ENCODE measurements at regions not wholly inside any gene's neighbourhood (a gene's known extent, or its start where the extent isn't known, plus 50 kb on each side); places are given as distances from the start of the nearest gene placed in this dataset.

- no peak for DNase-seq
Measured at GRCh38 chr6:18785810-18786490, 398.8 kb downstream of the RNF144B start.

DNA sequence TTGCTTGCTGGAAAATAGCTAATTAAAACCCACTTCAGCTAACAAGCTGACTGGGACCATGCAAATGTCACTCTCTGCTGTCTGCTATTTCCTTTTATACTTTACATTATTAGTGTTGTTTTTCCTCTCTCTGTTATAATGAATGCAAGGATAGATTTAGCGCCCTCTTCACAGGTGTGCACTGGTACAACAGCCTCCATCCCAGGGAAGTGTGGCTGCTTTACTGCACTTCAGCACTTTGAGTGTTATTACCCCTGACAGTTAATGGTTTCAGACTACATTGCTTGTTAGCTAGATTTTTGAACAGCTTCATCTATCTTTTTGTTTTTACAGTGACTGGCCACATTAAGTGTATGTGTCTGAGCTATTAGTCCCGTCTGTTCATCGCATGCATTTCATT, 405.7 kb downstream of the RNF144B start:
- DNase-seq, result no peak

DNA sequence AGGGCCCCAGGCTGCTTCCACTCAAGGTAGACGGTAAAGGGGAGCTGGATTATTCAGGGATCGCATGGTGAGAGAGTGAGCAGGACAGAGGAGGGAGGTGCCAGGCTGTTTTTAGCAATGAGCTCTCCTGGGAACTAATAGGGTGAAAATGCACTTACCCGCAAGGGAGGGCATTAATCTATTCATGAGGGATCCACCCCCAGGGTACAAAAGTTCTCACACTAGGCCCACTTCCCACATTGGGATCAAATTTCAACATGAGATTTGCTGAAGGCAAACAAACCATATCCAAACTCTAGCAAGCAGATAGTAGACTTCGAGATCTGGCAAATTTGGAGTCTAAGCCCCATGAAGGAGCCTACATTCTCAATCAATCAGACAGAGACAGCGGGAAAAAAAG, 408.6 kb downstream of the RNF144B start:
- DNase-seq, result no peak

- DNase-seq, result no peak
Measured at GRCh38 chr6:18820725-18821124, 433.6 kb downstream of the RNF144B start.

- no peak for DNase-seq
Measured at GRCh38 chr6:18823782-18824386, 436.7 kb downstream of the RNF144B start.

- DNase-seq, result no peak
Measured at GRCh38 chr6:18829272-18829870, 442.2 kb downstream of the RNF144B start.

DNA sequence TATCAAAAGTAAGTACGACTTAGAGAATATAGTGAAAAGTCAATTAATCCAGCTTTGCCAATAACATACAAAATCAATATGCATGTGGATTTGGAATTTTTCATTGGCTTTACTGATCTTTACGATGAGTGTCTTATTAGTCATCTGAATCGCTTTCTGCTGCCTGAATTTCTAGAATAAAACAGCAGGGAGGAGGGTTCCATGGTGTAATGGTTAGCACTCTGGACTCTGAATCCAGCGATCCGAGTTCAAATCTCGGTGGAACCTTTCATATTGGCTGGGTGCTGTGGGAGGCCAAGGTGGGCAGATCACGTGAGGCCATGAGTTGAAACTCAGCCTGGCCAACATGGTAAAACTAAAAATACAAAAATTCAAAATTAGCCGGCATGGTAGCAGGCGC, 448.8 kb downstream of the RNF144B start:
- DNase-seq, result no peak

DNA sequence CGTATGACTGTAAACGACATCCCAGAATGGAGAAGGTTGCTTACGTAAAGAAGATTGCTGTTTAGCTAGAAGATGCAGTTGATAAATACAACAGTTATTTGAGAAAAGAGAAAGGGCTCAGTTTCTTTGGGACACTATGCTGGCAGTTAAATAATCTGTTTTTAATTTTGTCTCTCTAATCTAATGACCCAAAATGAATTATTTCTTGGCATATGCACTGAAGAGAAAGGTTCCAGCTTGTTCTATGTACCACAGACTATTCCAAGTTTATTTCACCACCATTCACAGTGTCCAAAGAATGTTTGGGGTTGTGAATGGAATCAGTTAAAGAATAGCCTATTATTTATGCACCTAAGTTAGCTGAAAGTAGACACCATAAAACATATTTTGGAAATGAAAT, 449.9 kb downstream of the RNF144B start:
- no peak for DNase-seq

- DNase-seq, result no peak
Measured at GRCh38 chr6:18842534-18842933, 455.4 kb downstream of the RNF144B start.

DNA sequence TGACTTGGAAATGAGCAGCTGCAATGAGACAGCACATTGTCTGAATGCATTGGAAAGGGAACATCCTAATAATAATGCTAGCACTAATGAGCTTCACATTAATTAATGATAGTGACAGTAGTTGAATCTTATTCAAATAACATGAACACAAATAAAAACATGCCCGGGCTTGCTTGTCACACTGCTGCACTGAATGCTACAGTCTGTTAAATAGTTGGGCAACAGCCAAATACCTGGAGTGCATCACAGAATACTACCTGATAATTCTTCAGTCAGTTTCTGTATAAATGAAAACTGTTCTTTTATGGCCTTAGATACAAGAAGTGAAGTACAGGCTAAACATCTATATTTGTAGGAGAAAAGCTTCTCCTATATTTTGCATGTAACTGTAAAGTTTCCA, 458.7 kb downstream of the RNF144B start:
- DNase-seq, result no peak

GRCh38 chr6:18846327-18846726, 459.2 kb downstream of the RNF144B start:
- DNase-seq, result no peak

DNA sequence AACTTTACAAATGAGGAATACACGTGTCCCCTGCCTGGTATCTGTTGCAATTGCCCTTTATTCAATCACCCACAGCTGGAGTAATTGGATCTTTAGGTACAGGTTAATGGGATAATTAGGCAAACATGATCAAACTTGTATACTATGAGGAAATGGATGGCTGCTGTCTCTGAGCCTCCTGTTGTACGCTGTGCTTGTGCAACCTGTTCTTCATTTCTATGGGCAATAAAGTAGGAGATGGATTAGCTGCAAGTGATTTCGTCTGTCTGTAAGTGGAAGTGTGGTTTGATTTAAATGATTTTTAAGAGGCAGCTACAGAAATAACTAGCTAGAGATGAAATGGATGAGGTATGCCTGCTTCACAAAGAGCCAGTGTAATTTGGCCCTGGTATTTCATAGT, 474.1 kb downstream of the RNF144B start:
- no peak for DNase-seq

GRCh38 chr6:18883268-18883667, 496.1 kb downstream of the RNF144B start:
- DNase-seq, result no peak

DNA sequence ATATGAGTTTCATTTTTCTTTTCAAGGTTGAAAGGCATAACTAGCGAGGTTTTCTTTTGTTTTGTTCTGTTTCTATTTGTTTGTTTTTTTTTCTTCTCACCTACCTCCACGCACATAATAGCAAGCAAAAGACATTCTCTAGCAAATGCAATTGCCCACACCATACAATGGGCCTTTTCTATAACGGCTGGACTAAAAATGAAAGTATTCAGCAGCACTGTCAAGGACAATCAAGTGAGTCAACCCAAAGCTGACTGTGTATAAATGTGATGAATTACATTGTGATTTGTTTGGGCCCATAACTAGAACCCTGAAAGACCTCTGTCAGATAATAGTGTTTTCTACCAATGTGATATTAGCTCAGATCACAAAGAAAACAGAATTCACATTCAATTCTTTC, 496.7 kb downstream of the RNF144B start:
- no peak for DNase-seq

DNA sequence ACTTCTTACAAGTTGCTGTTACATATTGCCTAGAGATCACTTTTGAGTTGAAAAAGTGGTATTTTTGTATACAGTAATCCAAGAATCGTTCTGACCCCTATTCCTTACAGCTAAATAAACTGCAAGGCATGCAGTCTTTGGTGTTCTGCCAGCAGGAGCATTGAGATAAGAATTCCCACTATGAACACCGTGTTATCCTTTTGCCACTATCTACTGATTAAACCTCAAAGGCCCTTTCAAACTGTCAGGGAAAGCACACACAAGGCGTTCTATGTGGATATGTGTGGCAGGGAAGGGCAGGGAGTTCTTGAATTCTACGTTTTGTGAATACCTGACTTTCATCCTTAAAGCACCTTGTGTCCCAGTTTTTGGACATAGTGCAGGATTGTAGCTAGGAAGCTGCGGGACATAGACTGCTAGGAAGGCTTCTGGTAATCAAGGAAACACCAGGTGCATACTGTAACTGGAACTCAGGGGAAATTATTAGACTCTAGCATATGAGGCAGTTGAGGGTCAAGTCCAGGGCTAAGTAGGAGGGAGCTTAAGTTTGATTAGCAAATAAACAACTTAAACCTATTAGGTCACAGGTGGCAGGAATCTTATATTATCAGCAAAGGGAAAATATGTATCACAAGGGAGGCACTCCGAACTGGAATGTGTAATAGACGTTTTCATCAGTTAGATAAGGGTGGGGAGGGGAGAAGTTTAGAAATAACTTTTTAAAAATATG, 506.6 kb downstream of the RNF144B start:
- no peak for DNase-seq

- no peak for DNase-seq
Measured at GRCh38 chr6:18897350-18897749, 510.2 kb downstream of the RNF144B start.

- DNase-seq, result no peak
Measured at GRCh38 chr6:18904681-18905080, 517.5 kb downstream of the RNF144B start.

GRCh38 chr6:18920701-18921100, 533.6 kb downstream of the RNF144B start:
- DNase-seq, result no peak

GRCh38 chr6:18931086-18931485, 543.9 kb downstream of the RNF144B start:
- no peak for DNase-seq

GRCh38 chr6:18958146-18958545, 571.0 kb downstream of the RNF144B start:
- no peak for DNase-seq

GRCh38 chr6:18961566-18961965, 574.4 kb downstream of the RNF144B start:
- no peak for DNase-seq

GRCh38 chr6:18962361-18962905, 575.3 kb downstream of the RNF144B start:
- DNase-seq, result no peak

GRCh38 chr6:18963439-18963838, 576.3 kb downstream of the RNF144B start:
- DNase-seq, result no peak

DNA sequence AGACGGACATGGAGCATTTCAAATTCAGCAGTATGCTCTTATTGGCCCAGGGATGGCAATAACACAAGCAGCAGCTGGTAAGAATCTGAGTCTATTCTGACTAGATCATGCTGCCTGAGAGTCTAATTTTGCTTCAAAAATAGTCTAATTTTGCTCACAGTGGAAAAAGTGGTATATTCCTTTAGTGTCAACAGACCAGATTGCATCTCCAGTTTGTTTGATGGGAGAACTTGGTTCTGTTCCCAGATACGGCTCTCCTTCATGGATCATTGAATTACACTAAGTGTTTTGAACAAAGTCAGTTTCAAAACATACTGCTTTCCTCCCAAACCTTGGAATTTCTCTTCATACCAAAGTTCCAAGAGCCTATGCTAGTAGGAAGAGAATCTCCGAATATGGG, 586.1 kb downstream of the RNF144B start:
- DNase-seq, result no peak
